CD4-positive, alpha-beta T cell treated with Interferon alpha-2 for 1 hour (primary cell): ENCODE measurements at regions not wholly inside any gene's neighbourhood (a gene's known extent, or its start where the extent isn't known, plus 50 kb on each side); places are given as distances from the start of the nearest gene placed in this dataset.
"Not testable (repeated sequence)": the region's sequence is repeated elsewhere in the genome, so short reads cannot be mapped to it uniquely, and the experiment has no call there.

Experiments
- DNase-seq, 2 donors: peaks; one replicate each; pipeline ENCODE4 v3.0.0-alpha.2; 2020 to 2022

DNA sequence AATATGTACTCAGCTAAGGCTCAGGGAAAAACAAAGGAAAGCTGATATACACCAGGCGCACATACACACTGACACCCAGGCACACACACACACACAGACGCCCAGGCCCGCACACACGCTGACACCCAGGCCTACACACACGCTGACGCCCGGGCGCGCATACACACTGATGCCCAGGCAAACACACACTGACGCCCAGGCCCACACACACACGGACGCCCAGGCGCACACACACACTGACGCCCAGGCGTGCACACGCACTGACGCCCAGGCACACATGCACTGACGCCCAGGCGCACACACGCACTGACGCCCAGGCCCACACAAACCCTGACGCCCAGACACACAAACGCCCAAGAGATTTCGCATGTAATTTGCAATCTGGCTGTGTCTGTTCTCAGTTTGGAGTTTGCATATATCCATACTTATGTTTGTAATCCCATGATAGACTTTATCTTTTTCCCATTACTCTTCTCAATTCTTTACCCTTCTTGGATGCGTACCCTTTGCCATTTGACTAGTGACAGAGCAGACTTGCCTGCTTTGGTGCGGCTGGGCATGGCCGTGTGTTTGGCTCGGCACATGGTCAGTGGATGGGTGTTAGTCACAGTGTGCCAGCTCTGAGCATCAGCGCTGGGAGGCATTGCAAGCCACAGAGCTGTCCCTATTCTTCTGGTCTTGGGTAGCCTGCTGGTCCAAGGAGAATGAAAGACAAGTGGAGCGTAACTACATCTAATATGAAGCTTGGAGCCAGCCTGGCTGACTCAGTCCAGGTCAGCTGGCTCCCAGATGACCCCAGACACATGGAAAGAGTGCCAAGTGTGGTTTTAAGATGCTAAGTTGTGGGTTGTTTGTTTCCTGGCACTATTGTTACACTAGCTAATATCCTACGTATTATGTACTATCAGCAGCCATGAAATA lies 632.4 kb upstream of the ZFP42 start:
- no peak for DNase-seq

DNA sequence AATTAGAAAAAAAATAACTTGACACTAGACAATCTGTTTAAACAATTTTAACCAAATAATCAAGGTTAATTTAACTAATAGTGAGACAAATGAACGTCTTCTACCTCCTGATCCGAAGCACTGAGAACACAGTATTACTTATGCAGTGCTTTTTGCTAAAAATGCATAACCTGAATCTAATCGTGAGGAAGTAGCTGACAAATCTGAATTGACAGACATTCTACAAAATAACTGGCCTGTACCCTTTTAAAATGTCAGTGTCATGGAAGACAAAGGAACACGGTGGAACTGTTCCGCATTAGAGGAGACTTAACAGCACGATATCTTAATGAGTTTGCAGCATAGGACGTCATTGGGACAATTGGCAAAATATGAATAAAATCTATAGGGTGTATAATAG lies 631.2 kb upstream of the ZFP42 start:
- no peak for DNase-seq

DNA sequence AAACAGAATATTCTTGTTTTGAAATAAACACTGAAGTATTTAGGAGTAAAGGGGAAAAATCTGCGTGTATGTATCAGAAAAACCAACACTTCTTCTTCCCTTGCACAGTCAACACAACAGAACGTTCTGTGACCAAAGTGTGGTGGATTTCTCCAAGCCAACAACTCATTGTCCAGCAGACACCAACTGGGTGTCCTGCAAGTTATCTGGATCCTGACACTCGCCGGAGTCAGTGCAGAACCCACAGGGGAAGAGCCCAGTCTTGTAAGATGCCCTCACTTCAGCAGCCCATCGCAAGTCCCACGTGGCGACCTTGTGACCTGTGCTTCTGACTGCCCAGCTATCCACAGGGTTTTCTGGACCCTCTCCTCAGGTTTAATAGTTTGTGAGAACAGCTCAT lies 630.7 kb upstream of the ZFP42 start:
- DNase-seq: no peak

DNA sequence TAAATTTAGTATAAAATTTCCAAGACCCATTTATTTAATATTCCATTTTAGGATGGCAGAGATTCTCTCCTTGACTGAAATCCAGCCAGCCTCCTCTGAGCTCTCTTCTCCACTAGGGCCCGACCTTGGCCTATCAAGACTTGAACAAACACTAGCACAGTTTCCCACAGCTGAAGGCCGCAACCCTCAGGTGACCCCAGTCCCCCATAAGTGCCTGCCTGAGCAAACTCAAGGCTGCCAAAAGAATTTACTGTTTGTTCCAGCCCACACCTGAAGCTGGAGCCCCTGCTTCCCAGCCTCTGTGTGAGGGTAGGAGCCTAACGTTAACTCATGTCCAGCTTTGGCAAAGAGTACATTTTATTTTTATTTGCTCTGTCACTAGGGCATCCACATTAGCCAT lies 629.0 kb upstream of the ZFP42 start:
- no peak for DNase-seq

DNA sequence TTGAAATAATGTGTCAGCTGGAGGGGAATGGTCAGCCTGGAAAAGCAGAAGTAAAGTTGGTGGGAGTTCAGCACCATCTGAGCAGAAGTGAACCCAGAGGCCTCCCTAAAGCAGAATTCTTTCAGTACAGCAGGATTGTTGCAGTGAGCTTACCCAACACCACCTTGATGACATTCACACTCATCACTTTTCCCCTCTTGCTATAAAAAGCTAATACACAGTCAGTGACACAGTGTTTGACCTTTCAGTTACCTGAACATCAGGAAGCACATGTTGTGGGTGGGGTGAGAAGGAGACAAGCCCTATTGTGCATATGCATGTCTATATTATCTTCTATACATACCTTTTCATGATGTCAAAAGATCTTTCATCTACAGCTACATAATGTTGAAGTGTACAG lies 624.7 kb upstream of the ZFP42 start:
- no peak for DNase-seq

DNA sequence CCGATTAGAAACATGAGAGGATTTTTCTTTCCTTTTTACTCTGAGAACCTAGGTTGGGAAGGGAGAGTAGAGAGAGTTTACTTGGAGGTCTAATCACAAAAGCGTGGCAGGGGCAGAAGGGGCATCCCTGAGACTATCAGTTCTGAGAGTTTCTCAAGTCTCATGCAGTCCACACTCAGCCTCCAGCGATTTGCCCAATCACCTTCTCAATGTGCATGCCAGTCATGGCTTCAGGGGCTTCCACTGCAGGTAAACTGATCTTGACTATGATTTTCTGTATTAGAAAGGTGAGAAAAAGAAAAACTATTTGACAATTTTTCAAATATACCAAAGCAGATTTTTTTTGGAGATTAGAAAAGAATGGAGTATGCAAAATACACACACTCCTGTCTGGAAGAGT lies 617.1 kb upstream of the ZFP42 start:
- no peak for DNase-seq

DNA sequence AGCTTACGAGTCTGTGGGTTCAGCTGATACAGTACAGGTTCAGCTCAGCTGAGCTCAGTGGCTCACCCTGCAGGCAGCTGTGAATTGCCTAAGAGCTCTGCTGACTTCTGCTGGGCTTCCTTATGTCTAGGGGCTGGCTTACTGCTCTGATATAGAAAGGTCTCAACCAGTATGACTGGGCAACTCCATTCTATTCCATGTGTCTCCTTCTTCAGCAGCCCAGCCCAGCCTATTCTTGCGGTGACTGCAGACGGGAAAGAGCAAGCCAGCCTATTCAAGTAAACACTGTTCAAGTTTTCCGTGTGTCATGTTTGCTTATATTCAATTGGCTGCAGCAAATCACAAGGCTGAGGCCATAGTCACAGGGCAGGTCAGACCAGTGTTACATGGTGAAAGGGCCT lies 615.4 kb upstream of the ZFP42 start:
- no peak for DNase-seq

DNA sequence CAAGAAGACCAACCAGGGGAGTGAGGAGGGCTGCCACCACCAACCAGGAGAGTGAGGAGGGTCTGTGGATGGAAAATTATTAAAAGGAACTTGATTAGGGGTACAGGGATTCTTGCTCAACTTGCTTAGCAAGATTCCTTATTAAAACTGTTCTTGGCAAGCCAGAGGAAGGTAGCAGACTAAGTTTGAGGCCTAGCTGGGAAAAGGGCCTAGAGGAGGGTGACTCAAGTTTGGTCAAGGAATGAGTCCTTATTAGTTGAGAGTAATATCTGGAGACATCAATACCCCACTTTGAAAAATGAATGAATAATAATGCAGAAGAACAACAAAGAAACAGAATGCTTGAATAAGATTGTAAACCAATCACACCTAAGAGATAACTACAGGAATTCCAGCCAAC lies 612.4 kb upstream of the ZFP42 start:
- no peak for DNase-seq

DNA sequence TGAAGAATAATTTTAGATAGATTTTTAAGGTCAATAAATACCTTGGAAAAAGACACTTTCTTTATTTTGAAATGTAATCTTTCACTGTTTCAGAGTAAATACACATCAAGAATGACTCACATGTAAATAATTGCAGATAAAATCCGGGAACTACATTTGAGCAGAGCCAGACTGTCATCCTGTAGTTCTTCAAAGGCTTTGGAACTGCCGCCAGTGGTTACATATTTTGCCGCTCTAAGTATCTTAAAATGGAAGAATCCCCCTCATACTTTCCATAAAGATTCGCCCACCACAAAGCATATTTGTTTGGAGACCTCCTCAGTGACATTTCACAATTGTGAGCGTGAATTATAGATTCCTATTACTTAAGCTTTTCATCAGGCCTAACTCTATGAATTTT lies 607.8 kb upstream of the ZFP42 start:
- DNase-seq: no peak

DNA sequence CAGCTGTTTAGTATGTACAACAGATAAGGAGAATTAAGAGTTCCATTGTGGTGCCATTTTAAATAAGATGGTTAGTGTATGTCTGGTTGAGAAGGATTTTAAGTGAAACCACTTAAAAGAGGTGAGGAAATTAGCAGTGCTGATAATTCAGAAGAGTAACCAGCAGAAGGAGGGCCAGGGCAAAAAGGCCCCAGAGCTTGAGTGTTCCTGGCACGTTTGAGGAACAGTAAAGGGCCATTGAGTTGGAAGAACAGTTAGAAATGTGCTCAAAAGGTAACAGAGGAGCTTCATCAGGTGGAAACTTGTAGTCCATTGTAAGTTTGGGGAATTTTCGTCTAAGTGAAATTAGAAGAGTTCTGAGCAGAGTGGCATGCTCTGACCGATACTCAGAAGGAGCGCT lies 606.2 kb upstream of the ZFP42 start:
- no peak for DNase-seq

DNA sequence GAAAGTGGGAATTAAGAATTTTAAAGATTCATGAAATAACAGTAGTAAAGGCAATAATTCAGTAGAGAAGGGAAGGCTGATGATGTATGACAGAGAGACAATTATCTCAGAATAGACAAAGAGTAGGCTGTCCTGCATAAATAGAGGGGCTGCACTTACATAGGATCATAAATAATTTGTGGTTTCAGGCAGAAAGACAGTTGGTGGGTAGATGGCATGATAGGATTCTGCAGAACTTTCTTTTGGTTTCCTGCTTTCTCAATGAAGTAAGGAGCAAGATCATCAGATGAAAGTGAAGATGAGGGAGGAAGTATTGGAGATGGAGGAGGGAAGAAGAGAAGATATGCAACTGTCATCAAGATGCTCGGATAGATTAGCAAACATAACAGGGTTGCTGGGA lies 604.9 kb upstream of the ZFP42 start:
- DNase-seq: no peak

DNA sequence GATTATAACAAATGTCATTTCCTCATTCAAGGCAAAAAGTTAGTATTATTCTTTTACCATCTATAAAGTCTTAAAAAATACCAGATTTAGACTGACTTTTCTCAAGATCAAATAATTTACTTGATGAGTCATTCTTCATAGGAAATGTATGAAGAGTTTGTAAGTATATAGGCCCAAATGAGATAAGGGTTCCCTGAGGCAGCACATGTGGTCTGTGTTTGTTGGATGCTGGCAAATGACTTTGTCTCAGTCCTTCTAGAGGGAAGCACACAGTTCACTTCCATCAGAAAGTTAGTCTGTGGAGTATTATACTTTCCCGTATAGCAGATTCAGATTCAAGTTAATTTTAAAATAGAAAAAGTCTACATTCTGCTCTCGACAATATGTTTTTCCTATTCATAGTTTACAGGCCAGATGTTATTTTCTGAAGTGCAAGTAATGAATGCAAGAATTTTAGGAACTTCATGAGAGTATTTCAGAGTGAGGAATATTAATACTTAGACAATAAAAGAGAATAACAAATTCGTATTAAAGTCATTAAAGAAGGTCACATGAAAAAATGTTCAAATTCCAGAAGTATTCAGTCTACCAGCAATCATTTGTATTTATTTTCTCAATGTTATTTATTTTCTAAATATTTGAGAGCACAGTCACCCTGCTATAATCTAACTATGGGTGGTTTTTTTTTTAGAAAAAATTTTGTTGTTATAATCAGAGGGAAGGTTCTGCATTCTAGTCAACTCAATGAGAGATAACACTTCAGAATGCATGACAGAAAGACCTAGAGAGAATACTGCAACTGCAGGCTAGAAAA lies 601.8 kb upstream of the ZFP42 start:
- DNase-seq: no peak

DNA sequence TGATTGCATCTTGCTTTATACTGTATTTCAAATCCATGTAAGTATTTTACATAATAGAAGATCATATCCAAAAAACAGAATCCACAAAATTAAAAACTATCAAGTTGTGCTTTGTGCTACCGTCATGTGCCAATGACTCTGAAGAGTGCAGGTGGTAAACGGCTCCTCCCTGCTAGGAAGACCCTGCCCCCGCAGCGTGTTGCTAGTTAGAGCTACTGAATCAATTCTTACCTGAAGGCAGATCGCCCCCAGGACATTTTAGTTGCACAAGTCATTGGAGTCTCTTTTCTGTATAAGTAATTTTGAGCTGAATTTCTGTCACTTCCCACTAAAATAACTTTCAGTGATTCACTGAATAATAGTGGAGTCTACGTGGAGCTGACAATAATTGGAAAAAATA lies 599.5 kb upstream of the ZFP42 start:
- DNase-seq: no peak

DNA sequence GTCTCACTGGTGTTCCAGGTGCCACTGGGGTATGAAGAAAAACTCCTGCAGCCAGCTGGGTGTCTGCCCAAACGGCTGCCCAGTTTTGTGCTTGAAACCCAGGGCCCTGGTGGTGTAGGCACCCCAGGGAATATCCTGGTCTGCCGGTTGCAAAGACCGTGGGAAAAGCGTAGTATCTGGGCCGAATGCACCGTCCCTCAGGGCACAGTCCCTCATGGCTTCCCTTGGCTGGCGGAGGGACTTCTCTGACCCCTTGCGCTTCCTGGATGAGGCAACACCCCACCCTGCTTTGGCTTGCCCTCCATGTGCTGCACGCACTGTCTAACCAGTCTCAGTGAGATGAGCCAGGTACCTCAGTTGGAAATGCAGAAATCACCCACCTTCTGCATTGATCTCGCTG lies 587.1 kb upstream of the ZFP42 start:
- DNase-seq: not testable (repeated sequence)

DNA sequence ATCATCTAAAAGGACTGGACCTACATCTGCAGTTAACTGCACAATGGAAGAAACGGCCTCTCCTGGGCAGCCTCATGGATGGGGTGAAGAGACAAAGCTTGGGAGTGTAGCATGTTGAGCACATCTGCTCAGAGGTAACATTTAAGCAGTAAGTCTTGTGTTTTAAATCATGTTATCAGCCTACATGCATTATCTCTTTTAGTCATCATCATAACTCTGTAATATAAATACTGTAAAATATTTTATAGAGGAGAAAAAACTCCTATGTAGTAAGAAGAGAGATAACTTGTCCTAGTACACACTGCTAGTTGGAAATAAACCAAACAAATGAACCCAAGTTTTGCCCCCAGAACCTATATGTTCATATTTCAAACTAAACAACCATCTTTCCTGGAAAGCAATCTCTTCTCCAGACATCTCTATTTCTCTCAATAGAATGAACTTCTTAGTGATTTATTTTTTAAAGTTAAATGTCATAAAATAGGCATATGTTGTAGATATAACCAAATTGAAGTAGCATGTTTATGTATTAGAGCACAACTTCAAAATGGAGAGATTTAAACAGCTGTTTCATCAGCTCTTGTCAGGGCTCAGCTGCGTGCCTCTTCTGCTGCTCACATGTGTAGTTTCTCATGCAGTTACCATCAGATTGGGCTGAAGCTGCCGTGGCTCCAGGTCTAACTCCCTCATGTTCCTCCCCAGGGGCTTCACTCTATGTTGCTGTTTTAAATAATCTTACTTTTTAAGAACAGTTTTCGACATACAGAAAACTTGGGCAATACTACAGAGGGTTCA lies 581.8 kb upstream of the ZFP42 start:
- DNase-seq: no peak

DNA sequence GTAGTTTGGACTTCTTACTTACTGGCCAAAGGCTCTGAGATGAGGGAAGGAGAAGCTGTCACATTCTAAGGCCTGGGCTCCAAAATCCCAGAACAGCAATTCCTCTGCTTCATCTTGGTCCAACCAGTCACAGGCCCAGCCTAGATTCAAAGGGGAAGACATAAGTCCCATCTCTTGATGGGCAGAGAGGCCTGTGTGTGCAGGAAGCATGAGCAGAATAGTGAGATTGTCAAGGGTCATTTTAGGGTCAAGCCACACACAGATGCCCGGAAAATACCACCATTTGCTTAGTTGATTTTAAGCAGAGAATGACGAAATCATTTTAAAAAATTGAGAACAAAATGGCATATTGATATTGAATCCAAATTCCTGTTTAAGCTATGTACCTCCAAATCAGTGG lies 580.9 kb upstream of the ZFP42 start:
- no peak for DNase-seq

DNA sequence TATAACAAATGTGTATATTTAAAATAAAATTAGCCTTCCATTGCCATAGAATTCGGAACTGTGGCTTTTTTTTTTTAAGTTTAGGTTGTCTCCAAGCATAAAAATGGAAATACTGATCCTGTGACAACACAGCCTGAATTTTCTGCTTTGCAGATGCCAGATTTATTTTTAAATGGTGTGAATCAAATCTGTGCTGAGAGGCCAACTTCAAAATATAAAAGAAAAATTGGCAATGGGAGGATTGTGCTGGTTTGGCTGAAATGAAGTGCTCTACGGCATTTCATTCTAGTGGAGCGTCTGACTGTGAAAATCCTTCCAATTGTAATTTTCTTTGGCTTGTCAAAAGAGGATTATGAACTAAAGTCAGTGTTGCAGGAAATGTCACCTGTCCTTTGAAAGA lies 580.3 kb upstream of the ZFP42 start:
- no peak for DNase-seq

DNA sequence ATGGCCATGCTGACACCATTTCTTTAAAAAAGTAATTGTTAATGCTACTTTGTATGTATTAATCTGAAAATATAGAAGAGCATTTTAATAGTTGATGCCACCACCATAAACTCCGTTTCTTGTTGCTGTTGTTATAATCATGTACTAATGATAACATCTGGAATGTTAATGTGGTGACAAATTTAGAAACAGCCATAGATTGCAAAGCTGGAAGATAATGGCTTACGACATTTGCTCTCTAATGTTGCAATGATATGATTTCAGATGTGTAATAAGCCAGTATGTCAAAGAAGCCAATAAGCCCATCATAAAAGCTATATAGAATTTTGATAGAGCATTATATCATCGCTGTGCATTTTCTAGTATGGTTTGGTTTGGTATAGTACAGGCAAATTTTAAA lies 579.4 kb upstream of the ZFP42 start:
- DNase-seq: no peak

DNA sequence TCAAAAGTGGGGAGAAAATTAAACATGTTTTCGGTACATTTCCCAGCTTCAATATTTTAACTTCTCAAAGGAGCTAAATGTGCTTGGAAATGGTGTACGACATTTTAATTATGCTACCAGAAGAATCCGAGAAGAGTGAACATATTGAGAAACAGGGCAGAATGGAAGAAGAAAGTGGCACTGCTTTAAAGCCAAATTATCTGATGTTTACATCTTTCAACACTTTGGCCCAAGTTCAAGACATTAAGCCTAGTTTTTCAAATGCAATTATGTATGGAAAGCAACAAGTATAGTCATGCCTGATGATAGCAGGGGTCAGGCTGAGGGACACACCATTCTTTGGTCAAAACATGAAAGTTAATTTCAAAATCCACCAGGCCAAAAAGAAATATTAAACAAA lies 577.9 kb upstream of the ZFP42 start:
- no peak for DNase-seq

DNA sequence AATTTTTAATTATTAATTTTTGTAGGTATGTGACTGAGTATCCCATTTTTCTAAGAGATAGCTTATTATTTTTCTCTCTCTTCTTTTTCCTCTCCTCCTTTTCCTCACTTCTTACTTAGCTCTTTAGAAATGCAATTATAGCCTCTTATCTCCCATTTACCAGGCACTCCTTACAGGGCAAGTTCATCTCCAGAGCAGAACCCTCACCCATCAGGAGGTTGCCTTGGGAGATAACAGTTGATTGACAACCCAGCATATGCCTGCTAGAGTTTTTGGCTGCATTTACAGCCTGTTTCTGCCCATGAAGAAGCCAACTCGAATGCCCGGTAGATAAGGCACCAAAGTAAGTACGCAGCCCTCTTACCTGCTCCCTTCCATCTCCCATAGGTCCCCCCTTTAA lies 572.9 kb upstream of the ZFP42 start:
- no peak for DNase-seq

DNA sequence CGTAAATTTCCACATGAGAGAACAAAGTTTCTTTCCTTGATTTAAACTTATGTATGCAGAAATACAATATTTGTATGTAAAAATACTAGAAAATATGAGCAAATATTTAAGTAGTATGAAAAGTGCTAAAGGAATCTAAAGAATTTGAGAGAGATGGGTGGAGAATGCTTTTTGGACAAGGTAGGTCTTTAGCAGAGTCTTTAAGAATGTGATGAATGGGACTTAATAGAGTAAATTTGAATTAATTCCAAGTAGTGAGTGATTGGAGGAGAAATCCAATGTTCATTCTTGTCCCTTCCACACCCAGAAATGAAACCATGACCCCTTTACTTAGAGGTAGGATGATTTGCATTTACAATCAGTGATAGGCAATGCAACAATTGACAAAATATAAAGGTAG lies 570.9 kb upstream of the ZFP42 start:
- DNase-seq: no peak

DNA sequence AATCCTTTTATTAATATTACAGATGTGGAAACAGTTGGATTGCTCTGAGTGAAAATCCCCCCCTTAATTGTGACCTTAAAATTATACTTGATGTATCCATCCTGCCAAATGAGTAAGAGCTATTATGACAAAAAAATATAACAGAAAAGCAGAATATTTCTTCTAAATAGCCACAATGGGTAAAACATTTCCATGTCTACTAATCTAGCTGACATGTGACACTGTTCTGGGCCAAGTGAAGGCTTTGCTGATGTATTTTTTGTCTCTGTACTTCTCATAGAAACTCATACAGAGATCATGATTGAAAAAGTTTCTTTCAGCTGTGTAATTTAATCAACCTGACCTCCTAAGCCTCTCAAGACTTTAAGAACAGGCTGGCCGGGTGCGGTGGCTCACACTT lies 569.1 kb upstream of the ZFP42 start:
- DNase-seq: no peak

DNA sequence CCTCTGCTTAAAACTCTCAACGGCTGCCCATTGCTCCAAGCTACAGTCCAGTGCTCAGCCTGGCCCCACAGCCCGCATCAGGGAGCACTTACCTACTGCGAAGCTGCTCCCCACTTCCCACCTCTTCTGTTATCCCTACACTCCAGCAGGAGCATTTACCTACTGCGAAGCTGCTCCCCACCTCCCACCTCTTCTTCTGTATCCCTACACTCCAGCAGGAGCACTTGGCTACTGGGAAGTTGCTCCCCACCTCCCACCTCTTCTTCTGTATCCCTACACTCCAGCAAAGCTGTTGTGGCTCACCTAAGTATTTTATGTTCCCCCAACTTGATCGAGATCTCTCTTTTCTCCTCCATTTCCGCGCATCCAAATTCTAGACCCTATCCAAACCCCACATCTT lies 563.3 kb upstream of the ZFP42 start:
- DNase-seq: no peak

DNA sequence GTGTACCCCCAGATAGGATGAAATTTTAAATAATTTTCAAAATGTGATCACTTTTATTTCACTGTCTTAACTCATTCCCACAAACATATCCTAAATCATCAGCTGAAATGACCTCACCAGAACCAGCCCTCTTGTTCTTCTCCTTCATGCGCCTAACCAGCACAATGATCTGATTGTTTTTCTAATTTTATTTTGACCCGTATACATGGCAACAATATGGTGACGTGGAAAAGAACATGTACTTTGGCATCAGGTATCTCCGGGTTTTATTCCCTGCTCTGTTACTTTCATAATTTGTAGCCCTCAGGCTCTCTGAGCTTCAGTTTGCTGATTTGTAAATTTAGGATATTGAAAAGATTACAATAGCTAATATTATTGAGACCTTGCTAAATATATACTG lies 562.4 kb upstream of the ZFP42 start:
- no peak for DNase-seq
